KMS-11 (cell line): ENCODE measurements at regions not wholly inside any gene's neighbourhood (a gene's known extent, or its start where the extent isn't known, plus 50 kb on each side); places are given as distances from the start of the nearest gene placed in this dataset.

Experiments
- H2AFZ ChIP-seq: fragments of 200-600 bp; sonication (generic); 2 replicates; pipeline ENCODE4 v1.6.1; 2016; ENCODE audit warnings: antibody characterized with exemption, mixed run types, low read depth
- H3K27ac ChIP-seq: fragments of 200-600 bp; sonication (generic); 2 replicates; pipeline ENCODE4 v1.6.1; 2016; ENCODE audit warnings: mild to moderate bottlenecking, mixed run types
- H3K27me3 ChIP-seq: fragments of 200-600 bp; sonication (generic); 2 replicates; pipeline ENCODE4 v1.6.1; 2017; ENCODE audit warnings: mild to moderate bottlenecking, low read depth, mixed run types, moderate library complexity; ENCODE audit not compliant: insufficient read depth
- H3K36me3 ChIP-seq: fragments of 200-600 bp; sonication (generic); 2 replicates; pipeline ENCODE4 v1.6.1; 2017; ENCODE audit warnings: mild to moderate bottlenecking, mixed run types; ENCODE audit not compliant: insufficient read depth
- H3K4me1 ChIP-seq: fragments of 200-600 bp; sonication (generic); 2 replicates; pipeline ENCODE4 v1.6.1; 2016; ENCODE audit warnings: mild to moderate bottlenecking, low read depth, mixed run types; ENCODE audit not compliant: poor library complexity, severe bottlenecking
- H3K4me2 ChIP-seq: fragments of 200-600 bp; sonication (generic); 2 replicates; pipeline ENCODE4 v1.7.0; 2016; ENCODE audit warnings: mild to moderate bottlenecking, mixed run types
- H3K4me3 ChIP-seq: fragments of 200-600 bp; sonication (generic); IDR thresholded peaks from 2 replicates; pipeline ENCODE4 v1.6.1; 2017; ENCODE audit warnings: low read depth, low read length, mixed read lengths; ENCODE audit not compliant: insufficient read depth
- H3K79me2 ChIP-seq: fragments of 200-600 bp; sonication (generic); 2 replicates; pipeline ENCODE4 v1.6.1; 2016; ENCODE audit warnings: low read depth, mixed run types; ENCODE audit not compliant: insufficient read depth
- H3K9ac ChIP-seq: fragments of 200-600 bp; sonication (generic); 2 replicates; pipeline ENCODE4 v1.6.1; 2016; ENCODE audit warnings: mild to moderate bottlenecking, mixed run types
- H4K20me1 ChIP-seq: fragments of 200-600 bp; sonication (generic); 2 replicates; pipeline ENCODE4 v1.6.1; 2016; ENCODE audit warnings: mild to moderate bottlenecking, mixed run types; ENCODE audit not compliant: insufficient read depth
- CTCF ChIP-seq: fragments of 200-600 bp; sonication (generic); conservative IDR thresholded peaks from 2 replicates; pipeline ENCODE4 v1.6.1; 2017; ENCODE audit warnings: low read depth, mild to moderate bottlenecking, antibody characterized with exemption, low read length, moderate library complexity, mixed read lengths

GRCh38 chr6:113598786-113599185 lies 258.4 kb upstream of the MARCKS start:
- no peaks in the 10 kb centered on the region for H4K20me1 ChIP-seq
- H3K4me1 ChIP-seq, result no peaks in the 10 kb centered on the region
- H3K4me3 ChIP-seq, result no peak overlapping the region
- H3K4me2 ChIP-seq, result no peak overlapping the region
- no peaks in the 10 kb centered on the region for H3K79me2 ChIP-seq
- H3K27ac ChIP-seq, result no peak overlapping the region
- no peak overlapping the region for H2AFZ ChIP-seq
- no peaks in the 10 kb centered on the region for H3K27me3 ChIP-seq
- TF ChIP-seq CTCF, result no peak
- H3K9ac ChIP-seq, result no peak overlapping the region
- H3K36me3 ChIP-seq, result no peaks in the 10 kb centered on the region

GRCh38 chr6:113599444-113599843 lies 257.7 kb upstream of the MARCKS start:
- TF ChIP-seq CTCF, result no peak
- no peaks in the 10 kb centered on the region for H3K79me2 ChIP-seq
- no peak overlapping the region for H3K4me3 ChIP-seq
- no peaks in the 10 kb centered on the region for H3K36me3 ChIP-seq
- no peak overlapping the region for H3K4me2 ChIP-seq
- no peak overlapping the region for H3K27ac ChIP-seq
- no peaks in the 10 kb centered on the region for H3K27me3 ChIP-seq
- H2AFZ ChIP-seq, result no peak overlapping the region
- no peak overlapping the region for H3K9ac ChIP-seq
- no peaks in the 10 kb centered on the region for H3K4me1 ChIP-seq
- H4K20me1 ChIP-seq, result no peaks in the 10 kb centered on the region

- Histone ChIP-seq H3K27me3 (no peaks in the 10 kb centered on the region), H3K27ac (no peak overlapping the region), H3K36me3 (no peaks in the 10 kb centered on the region), H3K4me1 (no peaks in the 10 kb centered on the region), H3K4me2 (no peak overlapping the region), H2AFZ (no peak overlapping the region), H3K9ac (no peak overlapping the region), H3K79me2 (no peaks in the 10 kb centered on the region), H3K4me3 (no peak overlapping the region), H4K20me1 (no peaks in the 10 kb centered on the region)
- no peak for TF ChIP-seq CTCF
Observed at GRCh38 chr6:113600551-113601339, 256.4 kb upstream of the MARCKS start.

GRCh38 chr6:113607821-113608545 lies 249.2 kb upstream of the MARCKS start:
- Histone ChIP-seq H3K27ac (no peak overlapping the region), H3K4me2 (no peak overlapping the region), H3K27me3 (no peaks in the 10 kb centered on the region), H2AFZ (no peak overlapping the region), H3K79me2 (no peaks in the 10 kb centered on the region), H3K36me3 (no peaks in the 10 kb centered on the region), H3K4me3 (no peak overlapping the region), H3K9ac (no peak overlapping the region), H3K4me1 (no peaks in the 10 kb centered on the region), H4K20me1 (no peaks in the 10 kb centered on the region)
- no peak for TF ChIP-seq CTCF
